NCI-H1092 (cell line): ENCODE measurements at regions not wholly inside any gene's neighbourhood (a gene's known extent, or its start where the extent isn't known, plus 50 kb on each side); places are given as distances from the start of the nearest gene placed in this dataset.

Experiments
- DNase-seq: peaks from one replicate; lab custom pipeline; 2025; lab: John Stamatoyannopoulos, UW

DNA sequence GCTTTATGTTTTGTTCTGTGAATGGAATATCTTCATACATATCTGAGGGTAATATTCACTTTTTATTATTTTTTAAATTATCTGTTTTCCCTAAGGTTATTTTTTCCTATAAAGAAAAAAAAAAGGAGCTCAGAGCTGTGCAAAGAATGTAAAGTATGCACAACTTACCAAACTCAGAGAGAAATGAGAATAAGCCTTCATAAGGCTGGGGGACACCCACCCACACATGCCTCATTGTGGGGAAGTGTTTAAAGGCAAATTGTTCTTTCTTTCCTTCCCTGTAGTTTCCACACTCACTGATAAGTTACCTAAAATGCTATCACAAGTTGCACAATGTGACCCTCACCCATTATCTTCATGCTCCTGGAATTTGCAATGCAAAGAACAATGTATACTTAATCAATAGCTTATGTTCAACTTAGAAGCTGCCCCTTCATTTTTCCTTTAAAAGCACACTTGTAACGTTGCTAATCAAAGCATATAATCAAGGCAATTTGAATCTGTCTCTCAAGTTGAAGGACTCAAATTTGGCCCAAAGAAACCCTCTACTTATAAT is 108.1 kb downstream of the GNAT3 start:
- no peak for DNase-seq

DNA sequence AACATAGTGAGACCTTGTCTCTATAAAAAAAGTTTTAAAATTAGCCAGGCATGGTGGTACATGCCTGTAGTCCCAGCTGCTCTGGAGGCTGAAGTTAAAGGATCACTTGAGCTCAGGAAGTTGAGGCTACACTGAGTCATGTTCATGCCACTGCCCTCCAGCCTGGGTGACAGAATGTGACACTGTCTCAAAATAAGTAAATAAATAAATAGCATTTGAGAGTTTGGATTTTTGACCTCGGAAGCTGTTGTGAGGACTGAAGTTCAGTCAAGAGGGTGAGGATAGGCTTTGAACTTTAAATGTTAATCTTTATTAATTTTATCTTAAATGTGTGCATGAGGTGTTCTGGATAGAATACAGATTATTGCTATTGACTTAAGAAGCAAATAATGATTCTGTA is 110.2 kb downstream of the GNAT3 start:
- no peak for DNase-seq

DNA sequence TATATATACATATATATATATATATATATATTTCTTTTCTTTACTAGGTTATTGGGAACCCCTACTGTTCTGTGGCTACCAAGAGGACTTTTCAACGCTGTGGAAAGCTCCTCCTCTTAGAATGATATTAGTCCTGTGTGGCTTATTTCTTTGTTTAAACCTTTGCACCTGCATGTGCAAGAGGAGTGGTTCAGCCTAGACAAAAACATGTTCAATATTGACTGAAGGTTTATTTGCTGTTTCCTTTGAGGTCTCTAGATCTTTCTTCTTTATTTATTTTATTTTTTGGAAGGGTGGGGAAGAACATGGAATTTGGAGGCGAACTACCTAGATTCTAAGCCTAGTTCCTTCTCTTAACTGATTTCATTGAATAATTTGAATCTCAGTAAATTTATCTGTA is 118.1 kb downstream of the GNAT3 start:
- peak; percentile 69 for DNase-seq

DNA sequence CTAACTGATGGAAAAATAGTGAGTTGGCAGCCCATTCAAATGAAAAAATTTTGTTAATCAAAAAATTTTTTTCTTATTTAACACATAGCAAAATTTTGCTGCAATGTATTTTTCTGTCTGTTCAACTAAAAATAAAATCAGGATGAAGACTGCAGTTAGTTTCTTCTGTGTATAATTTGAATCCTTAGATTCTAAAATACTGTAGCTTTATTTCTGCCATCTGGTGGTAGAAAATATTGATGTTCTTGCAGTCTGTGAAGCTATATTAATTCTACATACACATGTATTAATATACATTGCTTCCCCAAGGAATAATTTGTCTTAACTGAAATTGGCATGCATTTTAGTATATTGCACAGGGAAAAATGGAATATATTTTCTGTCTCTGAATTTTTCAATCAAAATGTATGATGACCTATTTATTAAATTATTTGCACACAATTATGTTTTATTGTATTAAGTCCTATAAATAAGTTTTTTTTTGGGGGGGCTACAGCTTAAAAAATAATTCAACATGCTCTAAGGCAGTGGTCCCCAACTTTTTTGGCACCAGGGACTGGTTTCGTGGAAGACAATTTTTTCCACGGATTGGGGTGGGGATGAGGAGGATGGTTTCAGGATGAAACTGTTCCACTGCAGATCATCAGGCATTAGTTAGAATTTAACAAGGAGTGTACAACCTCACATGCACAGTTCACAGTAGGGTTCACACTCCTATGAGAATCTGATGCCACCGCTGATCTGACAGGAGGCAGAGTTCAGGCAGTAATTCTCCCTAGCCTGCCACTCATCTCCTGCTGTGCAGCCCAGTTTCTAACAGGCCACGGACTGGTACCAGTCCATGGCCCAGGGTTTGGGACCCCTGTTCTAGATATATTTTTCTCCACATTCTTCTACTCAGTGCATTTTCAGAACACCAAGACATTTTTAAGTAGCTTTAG is 119.4 kb downstream of the GNAT3 start:
- peak; percentile 35 for DNase-seq

DNA sequence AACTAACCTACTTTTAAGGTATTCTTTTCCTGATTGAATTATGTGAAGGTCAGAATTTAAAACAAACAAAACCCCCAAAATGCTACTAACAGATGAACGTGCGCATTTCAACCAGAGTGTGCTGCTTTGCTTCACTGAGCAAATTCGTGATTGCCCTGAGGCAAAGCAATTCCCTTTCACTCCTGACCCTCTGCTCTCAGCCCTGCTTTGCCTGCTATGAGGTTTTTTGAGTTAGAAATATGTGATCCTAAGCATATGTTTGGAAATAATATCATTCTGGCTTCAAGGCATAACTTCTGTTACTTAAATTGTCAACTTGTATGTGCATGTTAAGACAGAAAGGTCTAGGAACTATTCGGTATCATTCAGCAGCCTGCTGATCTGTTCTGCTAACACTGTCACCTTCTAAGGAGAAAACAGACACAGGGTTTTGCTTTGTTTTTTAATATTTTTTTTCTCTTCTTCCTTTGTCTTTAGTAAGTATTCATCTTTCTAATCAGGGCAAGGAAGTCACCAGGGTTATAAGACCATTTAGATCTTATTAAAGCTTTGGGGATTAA is 124.2 kb downstream of the GNAT3 start:
- DNase-seq = no peak

DNA sequence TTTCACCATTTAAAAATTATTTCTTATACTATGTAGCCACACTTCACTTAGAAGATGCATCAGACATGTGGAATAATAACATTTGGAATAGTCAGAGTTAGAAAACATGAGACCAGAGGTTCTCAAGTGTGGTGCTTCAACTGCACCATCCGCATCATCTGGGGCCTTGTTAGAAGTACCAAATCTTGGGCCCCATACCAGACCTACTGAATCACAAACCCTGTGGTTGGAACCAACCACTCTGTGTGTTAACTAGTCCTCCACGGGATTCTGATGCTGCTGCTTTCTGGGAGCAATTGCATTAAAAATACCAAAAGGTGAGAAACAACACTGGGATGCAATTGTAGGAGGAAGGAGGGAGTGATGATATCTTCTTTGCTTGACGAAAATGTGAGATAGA is 125.2 kb downstream of the GNAT3 start:
- DNase-seq = no peak

DNA sequence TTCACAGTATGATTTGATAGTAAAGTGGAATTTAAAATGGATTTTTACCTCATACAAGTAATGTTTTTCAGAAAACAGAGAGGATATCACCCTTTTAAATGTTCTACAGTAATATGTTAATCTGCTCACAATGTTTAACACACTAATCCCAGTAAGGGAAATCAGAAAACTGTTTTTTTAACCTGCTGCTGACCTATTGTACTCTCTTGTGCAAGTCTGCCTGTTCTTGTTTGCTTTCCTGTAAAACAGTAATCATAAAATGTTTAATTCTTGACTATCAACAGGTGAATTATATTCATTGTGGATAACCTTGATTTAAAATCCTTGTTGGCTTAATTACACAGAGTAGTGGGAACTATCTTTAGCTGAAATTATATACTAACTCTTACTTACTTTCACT is 126.4 kb downstream of the GNAT3 start:
- DNase-seq = no peak

DNA sequence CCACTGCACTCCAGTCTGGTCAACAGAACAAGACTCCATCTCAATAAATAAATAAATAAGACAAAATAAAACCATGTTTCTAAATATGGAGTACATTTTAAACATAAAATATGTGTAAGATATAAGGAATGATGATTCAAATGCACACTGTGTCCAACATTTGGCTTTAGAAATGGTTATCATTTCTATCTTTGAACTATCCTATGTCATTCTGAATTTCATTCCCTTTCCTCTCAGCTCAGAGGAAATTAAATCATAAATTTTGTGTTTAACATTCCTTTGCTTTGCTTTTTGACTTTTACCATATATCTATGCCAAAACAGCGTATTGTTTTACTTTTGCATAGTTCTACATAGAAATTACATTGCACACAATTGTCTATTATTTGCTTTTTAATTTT is 130.9 kb downstream of the GNAT3 start:
- DNase-seq = no peak

DNA sequence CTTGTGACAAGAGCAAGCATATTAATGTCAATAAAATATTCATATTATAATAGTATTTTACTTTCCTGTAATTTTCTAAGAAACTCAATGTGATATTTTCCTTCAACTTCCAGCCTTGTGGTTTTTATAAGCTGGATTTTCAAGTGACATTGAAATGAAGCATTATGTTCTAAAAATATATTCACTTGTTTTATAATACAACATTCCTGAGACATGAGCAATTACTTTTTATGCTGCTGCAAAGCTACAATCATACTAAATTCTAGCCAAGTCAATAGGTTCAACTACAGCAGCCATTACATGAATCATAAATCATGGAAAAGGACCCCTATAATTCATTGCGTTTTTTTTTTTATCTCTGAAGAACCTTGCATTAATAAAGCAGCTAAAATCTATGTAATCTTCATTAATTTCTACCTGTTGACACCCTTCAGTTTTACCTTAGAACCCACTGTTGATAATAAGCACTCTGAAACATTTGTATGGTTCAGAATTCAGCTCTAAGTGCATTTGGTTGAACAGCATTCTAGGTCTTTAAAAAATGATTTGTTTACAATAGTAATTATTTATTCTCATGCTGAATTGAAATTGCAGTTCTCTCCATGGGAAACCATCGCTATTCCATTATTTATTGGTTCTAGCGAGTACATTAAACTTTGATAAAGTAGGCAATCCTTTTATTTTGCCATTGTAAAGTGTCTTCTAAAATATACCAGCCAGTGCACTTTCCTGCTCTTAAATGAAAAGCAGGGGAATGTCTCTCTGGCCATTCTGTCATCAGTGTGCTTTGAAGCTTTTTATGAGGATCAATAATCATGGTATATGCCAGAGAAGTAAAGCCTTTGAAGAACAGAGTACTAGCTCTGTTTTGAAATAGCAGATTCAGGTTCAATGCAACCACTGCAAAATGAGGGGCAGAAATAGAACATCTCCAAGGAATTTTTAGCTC is 132.6 kb downstream of the GNAT3 start:
- no peak for DNase-seq

DNA sequence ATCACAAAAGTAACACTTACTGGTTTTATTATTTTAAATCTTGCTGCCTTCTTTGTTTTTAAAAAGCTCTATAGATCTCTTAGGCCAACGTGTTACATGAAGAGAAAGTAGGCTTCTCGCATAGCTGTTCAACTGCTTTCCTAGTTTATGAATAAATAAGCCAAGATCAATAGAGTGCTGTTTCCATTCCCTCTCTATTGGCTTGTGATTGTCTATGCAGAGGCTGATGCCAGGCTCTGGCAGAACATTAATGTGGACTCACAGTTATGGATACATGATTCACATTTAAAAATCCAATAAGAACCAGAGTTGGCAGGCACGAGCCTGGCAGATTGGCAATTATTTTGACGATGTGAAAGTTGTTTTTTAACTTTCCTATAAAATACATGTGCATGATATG is 137.5 kb downstream of the GNAT3 start:
- no peak for DNase-seq

DNA sequence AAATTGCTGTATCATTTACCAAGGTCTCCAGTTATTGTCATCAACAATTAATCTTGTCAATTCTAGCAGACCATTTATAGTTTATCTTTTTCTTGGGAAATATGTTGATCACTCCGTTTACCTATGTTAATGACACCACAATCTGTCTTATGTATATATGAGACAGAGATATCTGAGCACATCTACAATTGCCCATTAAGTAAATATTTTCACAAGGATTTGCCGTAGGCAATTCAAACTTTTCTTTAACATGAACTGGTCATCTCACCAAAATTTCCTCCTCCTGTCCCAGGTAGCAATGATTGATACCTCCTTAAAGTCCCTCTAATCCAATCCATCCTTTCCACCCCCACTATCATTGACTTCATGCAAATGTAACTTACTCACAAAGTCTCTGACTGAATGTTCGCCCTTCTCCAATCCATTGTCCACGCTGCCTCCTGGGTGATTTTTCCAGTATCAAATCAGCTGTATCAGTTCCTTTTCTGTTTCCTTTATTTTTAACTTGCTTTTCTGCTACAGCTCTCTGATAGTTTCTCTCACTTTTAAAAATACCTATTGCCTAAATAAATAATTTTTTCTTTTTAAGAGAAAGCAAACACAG is 138.3 kb downstream of the GNAT3 start:
- no peak for DNase-seq

DNA sequence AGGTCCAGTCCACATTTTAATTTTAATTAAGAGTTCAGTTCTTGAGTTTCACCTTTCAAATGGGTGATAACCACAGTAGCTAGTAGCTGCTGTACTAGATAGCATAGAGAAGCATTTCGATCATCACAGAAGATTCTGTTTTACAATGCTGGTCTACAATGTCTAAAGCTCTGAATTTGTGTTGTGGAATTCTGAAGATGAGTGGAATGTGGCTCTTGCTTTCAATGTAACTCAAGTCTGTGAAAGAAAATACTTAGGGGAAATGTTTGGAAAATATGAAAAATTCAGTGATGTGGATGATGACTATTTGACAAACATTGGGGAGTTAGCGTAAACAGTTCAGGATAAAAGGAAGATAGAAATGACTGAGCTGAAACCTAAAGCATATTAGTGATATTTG is 139.4 kb downstream of the GNAT3 start:
- DNase-seq = no peak

DNA sequence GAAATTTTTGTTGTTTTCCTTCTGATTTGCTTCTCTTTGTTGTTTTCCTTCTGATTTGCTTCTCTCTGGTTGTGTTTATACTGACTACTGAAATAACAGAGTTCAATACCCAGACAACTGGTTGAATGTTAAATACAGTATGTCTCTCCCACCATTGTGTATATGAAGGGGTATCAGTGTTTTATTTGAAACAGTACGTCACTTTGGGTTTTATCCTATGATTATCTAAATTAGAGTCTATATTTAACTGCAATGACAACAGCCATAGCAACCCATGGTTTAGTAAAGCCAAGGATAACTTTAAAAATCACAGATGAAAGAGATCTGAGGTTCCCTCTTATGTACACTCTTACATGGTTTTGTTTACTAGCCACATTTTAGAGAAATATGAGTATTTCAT is 141.3 kb downstream of the GNAT3 start:
- no peak for DNase-seq

DNA sequence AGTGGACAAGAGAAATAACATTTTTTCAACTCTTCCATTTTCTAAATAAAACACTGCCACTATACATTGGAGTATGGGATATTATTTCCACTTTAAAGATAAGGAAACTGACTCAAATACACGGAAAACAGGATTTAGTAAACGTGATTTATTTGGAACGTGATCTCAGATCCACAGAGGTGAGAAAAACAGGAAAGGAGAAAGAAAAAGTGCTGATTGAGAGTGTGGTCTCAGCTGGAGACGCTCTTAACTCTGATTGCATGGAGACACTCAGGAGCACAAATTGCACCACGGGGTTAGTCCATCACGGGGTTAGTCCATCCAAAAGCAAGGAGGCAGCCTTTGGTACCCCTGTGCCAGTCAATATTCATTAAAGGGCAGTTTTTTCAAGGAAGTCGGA is 142.5 kb downstream of the GNAT3 start:
- no peak for DNase-seq

DNA sequence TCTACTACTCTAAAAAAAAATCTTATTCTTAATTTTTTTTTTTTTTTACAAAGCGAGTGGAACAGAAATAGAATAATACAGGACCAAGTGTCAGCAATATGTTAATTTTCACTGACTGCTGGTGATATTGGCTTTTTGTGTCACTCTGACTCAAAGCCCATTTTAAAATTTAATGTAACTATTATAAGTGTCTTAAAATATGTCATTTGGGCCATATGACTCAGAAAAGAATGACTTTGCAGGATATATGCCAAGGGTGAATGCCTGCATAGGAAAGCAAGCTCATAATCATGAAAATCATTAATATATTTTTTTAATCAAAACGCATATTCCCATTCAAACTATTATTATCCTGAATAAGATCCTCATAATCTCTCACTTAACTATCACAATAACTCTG is 149.2 kb downstream of the GNAT3 start:
- no peak for DNase-seq

DNA sequence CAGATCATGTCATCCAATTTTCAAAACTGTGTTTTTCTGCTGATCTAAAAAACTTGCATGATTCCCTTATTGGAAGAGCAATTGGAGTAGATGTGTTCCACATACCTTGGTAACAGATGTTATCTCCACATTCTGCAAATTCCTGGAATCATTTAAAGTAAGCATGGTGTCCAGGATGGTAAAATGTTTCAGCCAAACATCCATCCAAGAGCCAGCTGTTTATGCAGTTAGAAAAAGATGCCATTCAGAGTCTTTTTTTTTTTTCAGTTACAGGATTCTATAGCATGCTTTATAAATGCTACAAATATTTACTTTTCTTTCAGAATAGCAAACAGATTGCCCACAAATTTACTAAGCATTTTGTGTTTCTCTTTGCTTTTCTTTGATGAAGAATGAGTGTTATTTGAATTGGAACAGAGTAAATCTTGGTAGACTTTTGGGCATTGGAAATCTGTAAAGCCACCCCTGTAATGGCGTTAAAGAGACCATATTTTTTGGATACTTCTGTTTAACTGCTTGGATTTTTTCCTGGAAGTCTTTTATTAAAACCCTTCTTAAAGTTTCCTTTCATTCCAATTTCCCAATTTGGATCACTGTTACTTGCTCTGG is 149.8 kb downstream of the GNAT3 start:
- no peak for DNase-seq

DNA sequence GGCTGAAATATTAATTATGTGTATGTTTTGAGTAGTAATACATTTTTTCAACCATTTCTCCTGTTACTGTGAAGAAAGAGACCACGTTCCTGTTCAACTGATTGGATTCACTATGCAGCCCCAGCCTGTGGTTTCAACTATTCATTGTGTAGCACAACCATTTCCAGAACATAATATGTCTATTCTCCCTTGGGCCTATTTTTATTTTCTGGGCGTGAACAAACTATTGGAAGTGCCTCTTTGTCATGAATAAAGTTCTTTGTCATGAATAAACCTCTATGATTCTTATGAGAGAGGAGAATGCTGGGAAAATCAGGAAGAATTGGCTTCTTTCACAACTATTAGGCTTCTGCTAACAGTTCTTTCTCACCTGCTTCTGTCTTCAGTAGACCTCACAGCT is 152.4 kb downstream of the GNAT3 start:
- no peak for DNase-seq

DNA sequence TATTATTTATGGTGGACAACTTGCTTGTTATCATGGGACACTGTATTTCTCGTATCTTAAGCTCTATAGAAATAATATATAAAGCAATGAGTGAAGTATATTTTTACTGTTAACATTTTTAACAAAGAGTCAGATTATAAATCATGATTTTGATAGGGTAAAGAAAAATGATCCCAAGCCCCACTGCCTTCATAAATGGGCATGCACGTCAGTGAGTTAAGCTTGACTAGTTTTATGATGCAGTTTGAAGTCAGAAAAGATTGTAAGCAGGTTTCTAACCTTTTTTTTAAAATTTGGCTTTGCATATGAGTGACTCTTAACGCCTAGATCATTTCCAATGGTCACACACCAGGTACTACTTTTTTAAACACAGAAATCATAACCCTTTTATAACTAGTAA is 152.8 kb downstream of the GNAT3 start:
- DNase-seq = no peak

DNA sequence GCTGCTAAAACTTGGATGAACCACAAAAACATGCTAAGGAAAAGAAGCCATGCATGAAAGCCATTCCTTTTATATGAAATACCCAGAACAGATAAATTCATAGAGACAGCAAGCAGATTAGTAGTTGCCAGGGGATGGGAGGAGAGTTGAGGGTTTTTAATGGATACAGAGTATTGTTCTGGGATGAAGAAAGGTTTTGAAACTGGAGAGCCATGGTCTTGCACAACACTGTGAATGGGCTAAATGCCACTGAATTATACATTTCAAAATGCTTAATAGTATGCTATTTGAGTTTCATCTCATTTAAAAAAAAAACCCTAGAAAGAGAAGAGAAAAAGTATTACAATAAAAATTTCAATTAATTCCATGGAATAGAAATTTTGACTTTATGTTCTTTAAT is 154.3 kb downstream of the GNAT3 start:
- no peak for DNase-seq

DNA sequence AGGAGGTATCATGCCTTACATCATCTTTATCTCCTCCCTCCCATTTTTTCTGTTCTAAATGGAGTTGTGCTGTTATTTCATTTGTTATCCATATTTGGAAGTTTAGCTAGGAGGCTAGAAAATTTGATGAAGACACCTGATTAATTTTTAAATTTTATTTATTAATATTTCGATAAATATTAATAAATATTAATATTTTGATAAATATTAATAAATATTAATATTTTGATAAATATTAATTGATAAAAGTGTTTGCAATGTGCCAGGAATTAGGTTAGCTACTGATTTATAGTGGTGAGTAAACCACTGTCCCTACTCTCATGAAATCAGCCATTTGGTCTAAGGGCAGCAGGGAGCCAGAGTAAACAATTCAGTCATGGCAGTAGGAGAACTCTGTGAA is 161.4 kb downstream of the GNAT3 start:
- no peak for DNase-seq

DNA sequence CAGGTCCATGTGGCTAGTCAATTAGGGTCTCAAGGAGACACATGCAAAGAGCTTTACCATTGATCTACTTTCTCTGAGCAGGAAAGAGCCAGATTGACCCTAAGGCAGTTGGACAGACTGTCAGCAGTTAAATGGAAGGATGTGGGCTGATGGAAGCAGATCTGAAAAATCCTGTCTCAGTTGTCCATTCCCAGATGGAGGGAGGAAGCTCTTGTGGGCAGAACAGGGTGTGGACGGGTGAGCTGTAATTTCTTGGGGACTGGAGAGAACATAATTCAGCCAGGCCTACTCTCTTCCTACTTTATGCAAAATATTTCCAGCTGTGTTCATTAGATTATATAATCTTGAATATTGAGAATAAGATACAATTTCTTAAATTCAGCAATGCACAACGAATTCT is 163.6 kb downstream of the GNAT3 start:
- no peak for DNase-seq

DNA sequence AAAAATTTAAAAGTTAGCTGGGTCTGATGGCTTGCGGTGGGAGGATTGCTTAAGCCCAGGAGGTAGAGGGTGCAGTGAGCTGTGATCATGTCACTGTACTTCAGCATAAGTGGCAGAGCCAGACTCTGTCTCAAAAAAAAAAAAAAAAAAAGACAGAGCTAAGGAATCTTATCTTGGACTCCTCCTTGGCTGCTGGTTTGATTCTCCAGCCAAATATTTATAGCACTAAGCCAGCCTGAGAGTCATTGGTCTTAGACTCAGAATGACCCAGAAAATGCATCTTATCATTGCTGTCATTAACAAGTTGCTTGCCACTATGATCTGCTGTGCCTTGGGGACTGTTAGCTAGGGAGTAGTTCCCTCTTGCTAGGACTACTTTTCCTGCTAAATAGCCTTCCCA is 164.7 kb downstream of the GNAT3 start:
- DNase-seq = no peak
